Activated naive CD8-positive, alpha-beta T cell treated with anti-CD3 and anti-CD28 coated beads, Interleukin-2, amount 50 U/mL, for 24 hours (primary cell): ENCODE measurements at regions not wholly inside any gene's neighbourhood (a gene's known extent, or its start where the extent isn't known, plus 50 kb on each side); places are given as distances from the start of the nearest gene placed in this dataset.

Source experiments
- ATAC-seq: fragments of 150-1000 bp; cut with Tn5 transposase; one replicate; pipeline ENCODE4 v1.10.0; 2021
- DNase-seq: peaks from one replicate; pipeline ENCODE4 v3.0.0; 2021
- H3K27ac Mint-ChIP-seq: one replicate; pipeline ENCODE4 v1.8.0; 2021; ENCODE audit warnings: mild to moderate bottlenecking, mixed read lengths
- H3K27me3 Mint-ChIP-seq: one replicate; pipeline ENCODE4 v1.8.0; 2021; ENCODE audit warnings: mixed read lengths
- H3K36me3 Mint-ChIP-seq: one replicate; pipeline ENCODE4 v1.8.0; 2021; ENCODE audit warnings: low read depth, mixed read lengths
- H3K4me1 Mint-ChIP-seq: one replicate; pipeline ENCODE4 v1.8.0; 2021; ENCODE audit warnings: mixed read lengths
- H3K4me3 Mint-ChIP-seq: one replicate; pipeline ENCODE4 v1.8.0; 2021; ENCODE audit warnings: mild to moderate bottlenecking, moderate library complexity, mixed read lengths
- H3K9me3 Mint-ChIP-seq: one replicate; pipeline ENCODE4 v1.8.0; 2021; ENCODE audit warnings: mixed read lengths

- DNase-seq (no peak), ATAC-seq (no peak)
- no peak overlapping the region for H3K4me3 Mint-ChIP-seq
- peaks cover 5% of the 10 kb centered on the region for H3K4me1 Mint-ChIP-seq
- peaks cover 17% of the 10 kb centered on the region for H3K27me3 Mint-ChIP-seq
- no peak overlapping the region for H3K27ac Mint-ChIP-seq
- H3K9me3 Mint-ChIP-seq: no peaks in the 10 kb centered on the region
- no peaks in the 10 kb centered on the region for H3K36me3 Mint-ChIP-seq
These were observed 166.9 kb upstream of the UMPS start for GRCh38 chr3:124563376-124563775.

- no peak overlapping the region for H3K4me3 Mint-ChIP-seq
- H3K4me1 Mint-ChIP-seq: peaks cover 5% of the 10 kb centered on the region
- no peak overlapping the region for H3K27ac Mint-ChIP-seq
- no peaks in the 10 kb centered on the region for H3K36me3 Mint-ChIP-seq
- ATAC-seq: no peak
- no peaks in the 10 kb centered on the region for H3K9me3 Mint-ChIP-seq
- DNase-seq: peak; percentile 53
- H3K27me3 Mint-ChIP-seq: peaks cover 15% of the 10 kb centered on the region
These were observed 165.2 kb upstream of the UMPS start for GRCh38 chr3:124565013-124565412.

GRCh38 chr3:124565551-124565950, 164.7 kb upstream of the UMPS start:
- DNase-seq (no peak), ATAC-seq (no peak)
- Mint-ChIP-seq H3K9me3 (no peaks in the 10 kb centered on the region), H3K27ac (no peak overlapping the region), H3K4me3 (no peak overlapping the region), H3K27me3 (peaks cover 12% of the 10 kb centered on the region), H3K36me3 (no peaks in the 10 kb centered on the region), H3K4me1 (peaks cover 5% of the 10 kb centered on the region)

- Mint-ChIP-seq H3K27me3 (peaks cover 10% of the 10 kb centered on the region), H3K36me3 (no peaks in the 10 kb centered on the region)
These were observed 163.6 kb upstream of the UMPS start for GRCh38 chr3:124566701-124567100.

GRCh38 chr3:124567179-124567578, 163.1 kb upstream of the UMPS start:
- Mint-ChIP-seq H3K36me3 (no peaks in the 10 kb centered on the region), H3K4me3 (no peak overlapping the region), H3K9me3 (no peaks in the 10 kb centered on the region), H3K4me1 (peaks cover 5% of the 10 kb centered on the region), H3K27ac (no peak overlapping the region), H3K27me3 (peaks cover 10% of the 10 kb centered on the region)
- DNase-seq: no peak
- no peak for ATAC-seq

More at GRCh38 chr3:124566701-124567100, 163.6 kb upstream of the UMPS start:
- Mint-ChIP-seq H3K4me1 (peaks cover 5% of the 10 kb centered on the region), H3K9me3 (no peaks in the 10 kb centered on the region), H3K4me3 (no peak overlapping the region), H3K27ac (no peak overlapping the region)
- ATAC-seq: no peak
- no peak for DNase-seq

- Mint-ChIP-seq H3K4me1 (peaks cover 5% of the 10 kb centered on the region), H3K4me3 (no peak overlapping the region), H3K27me3 (peaks cover 7% of the 10 kb centered on the region), H3K9me3 (no peaks in the 10 kb centered on the region), H3K36me3 (no peaks in the 10 kb centered on the region), H3K27ac (no peak overlapping the region)
- DNase-seq (no peak), ATAC-seq (no peak)
These were observed 160.5 kb upstream of the UMPS start for GRCh38 chr3:124569761-124570160.

GRCh38 chr3:124570232-124570631, 160.0 kb upstream of the UMPS start:
- H3K4me3 Mint-ChIP-seq: no peak overlapping the region
- no peak overlapping the region for H3K27ac Mint-ChIP-seq
- H3K4me1 Mint-ChIP-seq: peaks cover 5% of the 10 kb centered on the region
- peaks cover 7% of the 10 kb centered on the region for H3K27me3 Mint-ChIP-seq
- no peak for DNase-seq
- H3K36me3 Mint-ChIP-seq: no peaks in the 10 kb centered on the region
- ATAC-seq: no peak
- no peaks in the 10 kb centered on the region for H3K9me3 Mint-ChIP-seq

- DNase-seq: no peak
- Mint-ChIP-seq H3K4me1 (peaks cover 4% of the 10 kb centered on the region), H3K36me3 (no peaks in the 10 kb centered on the region), H3K4me3 (no peak overlapping the region), H3K27me3 (peaks cover 4% of the 10 kb centered on the region), H3K9me3 (no peaks in the 10 kb centered on the region), H3K27ac (no peak overlapping the region)
- no peak for ATAC-seq
These were observed 157.3 kb upstream of the UMPS start for GRCh38 chr3:124572851-124573405.

GRCh38 chr3:124574012-124574411, 156.2 kb upstream of the UMPS start:
- Mint-ChIP-seq H3K9me3 (no peaks in the 10 kb centered on the region), H3K27me3 (no peaks in the 10 kb centered on the region), H3K4me3 (no peak overlapping the region), H3K4me1 (peaks cover 4% of the 10 kb centered on the region), H3K36me3 (no peaks in the 10 kb centered on the region), H3K27ac (no peak overlapping the region)
- DNase-seq: no peak
- no peak for ATAC-seq

- ATAC-seq: no peak
- no peak for DNase-seq
- no peak overlapping the region for H3K4me3 Mint-ChIP-seq
- H3K9me3 Mint-ChIP-seq: no peaks in the 10 kb centered on the region
- no peaks in the 10 kb centered on the region for H3K27me3 Mint-ChIP-seq
- H3K36me3 Mint-ChIP-seq: no peaks in the 10 kb centered on the region
- H3K27ac Mint-ChIP-seq: no peak overlapping the region
- H3K4me1 Mint-ChIP-seq: peaks cover 4% of the 10 kb centered on the region
These were observed 153.4 kb upstream of the UMPS start for GRCh38 chr3:124576565-124577493.

- H3K4me1 Mint-ChIP-seq: peaks cover 4% of the 10 kb centered on the region
- H3K27me3 Mint-ChIP-seq: no peaks in the 10 kb centered on the region
- no peaks in the 10 kb centered on the region for H3K36me3 Mint-ChIP-seq
- H3K27ac Mint-ChIP-seq: no peak overlapping the region
- H3K4me3 Mint-ChIP-seq: no peak overlapping the region
- ATAC-seq (no peak), DNase-seq (no peak)
- H3K9me3 Mint-ChIP-seq: no peaks in the 10 kb centered on the region
These were observed 152.6 kb upstream of the UMPS start for GRCh38 chr3:124577494-124578167.

- no peaks in the 10 kb centered on the region for H3K9me3 Mint-ChIP-seq
- ATAC-seq (no peak), DNase-seq (no peak)
- H3K27me3 Mint-ChIP-seq: peaks cover 13% of the 10 kb centered on the region
- H3K4me3 Mint-ChIP-seq: no peak overlapping the region
- H3K36me3 Mint-ChIP-seq: no peaks in the 10 kb centered on the region
- H3K27ac Mint-ChIP-seq: no peak overlapping the region
- peaks cover 6% of the 10 kb centered on the region for H3K4me1 Mint-ChIP-seq
These were observed 150.6 kb upstream of the UMPS start for GRCh38 chr3:124579641-124580040.

GRCh38 chr3:124582196-124582595, 148.1 kb upstream of the UMPS start:
- DNase-seq: no peak
- Mint-ChIP-seq H3K36me3 (no peaks in the 10 kb centered on the region), H3K27ac (no peak overlapping the region), H3K4me1 (peaks cover 17% of the 10 kb centered on the region), H3K27me3 (peaks cover 34% of the 10 kb centered on the region), H3K4me3 (no peak overlapping the region), H3K9me3 (no peaks in the 10 kb centered on the region)
- no peak for ATAC-seq

- no peaks in the 10 kb centered on the region for H3K9me3 Mint-ChIP-seq
- no peak overlapping the region for H3K27ac Mint-ChIP-seq
- peaks cover 38% of the 10 kb centered on the region for H3K27me3 Mint-ChIP-seq
- ATAC-seq: no peak
- no peak for DNase-seq
- H3K4me1 Mint-ChIP-seq: peaks cover 16% of the 10 kb centered on the region
- H3K36me3 Mint-ChIP-seq: no peaks in the 10 kb centered on the region
- no peak overlapping the region for H3K4me3 Mint-ChIP-seq
These were observed 147.4 kb upstream of the UMPS start for GRCh38 chr3:124582621-124583395.
